ENCODE measurements at regions not wholly inside any gene's neighbourhood (a gene's known extent, or its start where the extent isn't known, plus 50 kb on each side); places are given as distances from the start of the nearest gene placed in this dataset.

GRCh38 chr5:144671066-144671465 is 500.4 kb downstream of the KCTD16 start:
- DNase-seq (no peak), ATAC-seq (no peak)
- H3K27me3 ChIP-seq, result no peaks in the 10 kb centered on the region
- no peaks in the 10 kb centered on the region for H3K9me3 ChIP-seq
- H3K27ac ChIP-seq, result no peak overlapping the region
- intact Hi-C loops (cut with DNase I), result no loop called here
- TF ChIP-seq POLR2A (IDR thresholded peaks at IDR 0.05) (no peak), CTCF (IDR thresholded peaks at IDR 0.05) (no peak)
- 91 to 100% (median 97%) methylated on average over 1 of the region's 1 CpG for WGBS, 4 donors
- no peaks in the 10 kb centered on the region for H3K4me1 ChIP-seq
- H3K4me3 ChIP-seq, result no peak overlapping the region
- H3K36me3 ChIP-seq, result no peaks in the 10 kb centered on the region

DNA sequence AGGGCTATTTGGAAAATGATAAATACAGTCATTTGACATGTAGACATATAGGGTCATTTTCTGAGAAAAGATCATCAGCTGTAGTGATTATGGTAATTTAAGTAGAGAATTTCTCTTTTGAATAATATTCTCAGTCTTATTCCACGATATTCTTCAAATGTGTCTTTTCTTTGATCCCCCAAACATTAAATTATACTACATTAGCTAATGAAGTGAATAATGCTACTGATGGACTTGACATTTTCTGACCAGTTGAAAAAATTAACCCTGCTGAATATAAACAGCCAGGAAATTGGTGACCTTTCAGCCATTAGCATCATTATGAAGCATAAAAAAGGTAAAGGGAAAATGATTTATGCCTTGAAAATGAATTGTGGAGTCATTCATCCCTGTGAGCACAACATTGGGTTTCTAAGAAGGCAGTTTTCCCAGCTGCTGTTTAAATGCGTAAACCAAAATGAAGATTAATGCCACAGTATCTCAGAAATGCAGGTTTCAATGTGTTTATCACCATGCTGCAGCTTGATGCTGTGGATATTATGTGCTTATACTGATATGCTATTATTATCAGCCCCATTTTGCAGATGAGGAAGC is 489.1 kb downstream of the KCTD16 start:
- ATAC-seq (no peak), DNase-seq (no peak)
- Histone ChIP-seq H3K27me3 (no peaks in the 10 kb centered on the region), H3K4me3 (no peak overlapping the region), H3K4me1 (no peaks in the 10 kb centered on the region), H3K9me3 (no peaks in the 10 kb centered on the region), H3K27ac (no peak overlapping the region), H3K36me3 (no peaks in the 10 kb centered on the region)
- intact Hi-C loops (cut with DNase I), result no loop called here
- 71 to 77% (median 75%) methylated on average over 2 of the region's 2 CpGs for WGBS, 4 donors
- TF ChIP-seq CTCF (IDR thresholded peaks at IDR 0.05) (no peak), POLR2A (IDR thresholded peaks at IDR 0.05) (no peak)

DNA sequence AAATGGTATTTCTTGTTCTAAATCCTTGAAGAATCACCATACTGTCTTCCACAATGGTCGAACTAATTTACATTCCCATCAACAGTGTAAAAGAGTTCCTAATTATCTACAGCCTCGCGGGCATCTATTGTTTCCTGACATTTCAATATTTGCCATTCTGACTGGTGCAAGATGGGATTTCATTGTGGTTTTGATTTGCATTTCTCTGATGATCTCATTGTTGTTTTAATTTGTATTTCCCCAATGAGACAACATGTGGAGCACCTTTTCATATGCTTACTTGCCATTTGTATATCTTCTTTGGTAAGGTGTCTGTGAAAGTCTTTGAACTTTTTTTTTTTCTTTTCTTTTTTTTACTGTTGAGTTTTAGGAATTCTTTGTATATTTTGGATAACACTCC is 473.6 kb downstream of the KCTD16 start:
- Histone ChIP-seq H3K4me3 (no peak overlapping the region), H3K27me3 (no peaks in the 10 kb centered on the region), H3K4me1 (no peaks in the 10 kb centered on the region), H3K36me3 (no peaks in the 10 kb centered on the region), H3K27ac (no peak overlapping the region), H3K9me3 (peaks cover 0 to 4% (median 0%) of the 10 kb centered on the region in 12 donors)
- DNase-seq, result no peak
- WGBS, 4 donors, result 81 to 88% (median 82%) methylated on average over 3 of the region's 3 CpGs
- no peak for ATAC-seq
- no peak for TF ChIP-seq POLR2A (IDR thresholded peaks at IDR 0.05)
- intact Hi-C loops (cut with DNase I), result no loop called here

- Histone ChIP-seq H3K27me3 (no peaks in the 10 kb centered on the region), H3K9me3 (peaks cover 0 to 34% (median 23%) of the 10 kb centered on the region in 12 donors), H3K4me3 (no peak overlapping the region), H3K36me3 (no peaks in the 10 kb centered on the region), H3K27ac (no peak overlapping the region), H3K4me1 (no peaks in the 10 kb centered on the region)
- DNase-seq (no peak), ATAC-seq (no peak)
- no peak for TF ChIP-seq CTCF (IDR thresholded peaks at IDR 0.05)
- 51 to 68% (median 55%) methylated on average over 2 of the region's 2 CpGs for WGBS, 4 donors
- intact Hi-C loops (cut with DNase I), result no loop called here
Observed at GRCh38 chr5:144638787-144639186, 468.1 kb downstream of the KCTD16 start.

GRCh38 chr5:144634138-144634537 is 463.5 kb downstream of the KCTD16 start:
- no peak for DNase-seq
- no peaks in the 10 kb centered on the region for H3K27me3 ChIP-seq
- H3K36me3 ChIP-seq, result no peaks in the 10 kb centered on the region
- H3K4me3 ChIP-seq, result no peak overlapping the region
- H3K9me3 ChIP-seq, result peaks cover 0 to 67% (median 27%) of the 10 kb centered on the region in 12 donors
- intact Hi-C loops (cut with DNase I), result no loop called here
- ATAC-seq, result no peak
- WGBS, 4 donors, result 79 to 89% (median 81%) methylated on average over 2 of the region's 2 CpGs
- no peak overlapping the region for H3K27ac ChIP-seq
- no peaks in the 10 kb centered on the region for H3K4me1 ChIP-seq
- no peak for TF ChIP-seq CTCF (IDR thresholded peaks at IDR 0.05)
- no peak for TF ChIP-seq POLR2A (IDR thresholded peaks at IDR 0.05)

All from heart left ventricle (tissue), 16 donors.